ENCODE measurements at regions not wholly inside any gene's neighbourhood (a gene's known extent, or its start where the extent isn't known, plus 50 kb on each side); places are given as distances from the start of the nearest gene placed in this dataset.

DNA sequence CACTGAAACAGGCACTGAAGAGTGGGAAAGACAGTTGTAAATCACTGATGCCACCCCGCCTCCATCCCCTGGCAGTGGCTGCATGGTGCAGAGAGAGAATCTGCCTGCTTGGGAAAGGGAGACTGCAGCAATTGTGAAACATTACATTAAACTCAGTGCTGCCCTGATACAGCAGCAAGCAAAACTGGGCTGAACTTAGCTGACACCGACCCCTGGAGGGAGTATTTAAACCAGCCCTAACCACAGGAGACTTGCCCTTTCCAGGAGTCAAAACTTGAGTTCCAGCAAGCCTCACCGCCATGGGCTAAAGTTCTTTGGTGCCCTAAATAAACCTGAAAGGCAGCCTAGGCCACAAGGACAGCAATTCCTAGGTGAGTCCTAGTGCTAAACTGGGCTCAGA is 109.4 kb upstream of the PLPP4 start:
- DNase-seq (ENCODE audit: low read depth), result no peak
- H3K4me3 ChIP-seq (ENCODE audit: low read length), result no peak overlapping the region
- TF ChIP-seq, protein P1, sequence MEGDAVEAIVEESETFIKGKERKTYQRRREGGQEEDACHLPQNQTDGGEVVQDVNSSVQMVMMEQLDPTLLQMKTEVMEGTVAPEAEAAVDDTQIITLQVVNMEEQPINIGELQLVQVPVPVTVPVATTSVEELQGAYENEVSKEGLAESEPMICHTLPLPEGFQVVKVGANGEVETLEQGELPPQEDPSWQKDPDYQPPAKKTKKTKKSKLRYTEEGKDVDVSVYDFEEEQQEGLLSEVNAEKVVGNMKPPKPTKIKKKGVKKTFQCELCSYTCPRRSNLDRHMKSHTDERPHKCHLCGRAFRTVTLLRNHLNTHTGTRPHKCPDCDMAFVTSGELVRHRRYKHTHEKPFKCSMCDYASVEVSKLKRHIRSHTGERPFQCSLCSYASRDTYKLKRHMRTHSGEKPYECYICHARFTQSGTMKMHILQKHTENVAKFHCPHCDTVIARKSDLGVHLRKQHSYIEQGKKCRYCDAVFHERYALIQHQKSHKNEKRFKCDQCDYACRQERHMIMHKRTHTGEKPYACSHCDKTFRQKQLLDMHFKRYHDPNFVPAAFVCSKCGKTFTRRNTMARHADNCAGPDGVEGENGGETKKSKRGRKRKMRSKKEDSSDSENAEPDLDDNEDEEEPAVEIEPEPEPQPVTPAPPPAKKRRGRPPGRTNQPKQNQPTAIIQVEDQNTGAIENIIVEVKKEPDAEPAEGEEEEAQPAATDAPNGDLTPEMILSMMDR (IDR thresholded peaks at IDR 0.05; ENCODE audit: insufficient read depth, low read depth, low read length, missing control alignments), result no peak

GRCh38 chr10:120349069-120349468 is 108.0 kb upstream of the PLPP4 start:
- DNase-seq (ENCODE audit: low read depth), result no peak
- H3K4me3 ChIP-seq (ENCODE audit: low read length), result no peak overlapping the region
- TF ChIP-seq, protein P1 (IDR thresholded peaks at IDR 0.05; ENCODE audit: insufficient read depth, low read depth, low read length, missing control alignments), result no peak

DNA sequence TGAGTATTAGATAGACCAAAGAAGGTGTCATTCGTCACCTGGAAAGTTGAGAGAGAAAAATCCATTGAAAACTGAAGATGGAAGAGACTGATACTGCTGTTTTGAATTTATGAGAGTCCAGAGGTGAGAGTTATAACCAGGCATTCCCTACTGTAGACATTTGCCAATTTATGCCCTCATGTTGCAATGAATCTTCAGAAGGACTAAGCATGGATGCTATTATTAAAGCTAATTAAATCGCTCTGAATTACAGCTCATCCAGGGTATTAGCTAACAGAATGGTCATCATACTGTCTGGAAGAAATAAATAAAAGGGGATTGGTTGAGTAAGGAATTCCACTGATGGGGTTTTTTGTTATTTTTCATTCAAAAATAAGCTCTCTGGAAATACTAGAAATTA is 101.6 kb upstream of the PLPP4 start:
- no peak for DNase-seq (ENCODE audit: low read depth)
- TF ChIP-seq, protein P1 (IDR thresholded peaks at IDR 0.05; ENCODE audit: insufficient read depth, low read depth, low read length, missing control alignments), result no peak
- H3K4me3 ChIP-seq (ENCODE audit: low read length), result no peak overlapping the region

DNA sequence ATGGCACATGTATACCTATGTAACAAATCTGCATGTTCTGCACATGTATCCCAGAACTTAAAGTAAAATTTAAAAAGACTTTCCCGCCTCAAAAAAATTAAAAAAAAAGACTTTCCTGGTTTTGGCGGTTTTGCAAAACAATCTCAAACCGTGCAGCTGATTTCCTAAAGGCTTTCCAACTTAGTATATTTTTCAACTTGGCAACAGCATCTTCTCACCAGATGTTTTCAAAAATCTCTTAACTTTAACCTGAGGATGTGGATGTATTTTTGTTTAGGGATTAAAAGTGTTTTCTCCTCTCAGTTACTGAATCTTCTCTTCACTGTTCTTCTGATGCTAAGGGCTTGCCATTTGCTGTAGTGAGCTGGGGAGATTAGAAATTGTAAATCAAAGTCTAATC is 96.5 kb upstream of the PLPP4 start:
- TF ChIP-seq, protein P1 (IDR thresholded peaks at IDR 0.05; ENCODE audit: insufficient read depth, low read depth, low read length, missing control alignments), result no peak
- H3K4me3 ChIP-seq (ENCODE audit: low read length), result no peak overlapping the region
- DNase-seq (ENCODE audit: low read depth), result no peak

DNA sequence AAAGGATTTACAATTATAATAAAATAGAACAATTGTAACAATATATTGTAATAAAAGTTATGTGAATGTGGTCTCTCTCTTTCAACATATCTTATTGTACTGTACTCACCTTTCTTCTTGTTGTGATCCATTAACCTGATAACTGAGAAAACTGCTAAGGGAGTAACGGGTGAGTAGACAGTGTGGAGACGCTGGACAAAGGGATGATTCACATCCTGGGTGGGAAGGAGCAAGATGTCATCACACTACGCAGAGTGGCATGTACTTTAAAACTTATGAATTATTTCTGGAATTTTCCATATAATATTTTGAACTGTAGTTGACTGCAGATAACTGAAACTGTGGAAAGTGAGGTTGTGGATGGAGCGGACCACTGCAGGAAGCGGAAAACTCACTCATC is 91.2 kb upstream of the PLPP4 start:
- DNase-seq (ENCODE audit: low read depth), result peak; percentile 54

DNA sequence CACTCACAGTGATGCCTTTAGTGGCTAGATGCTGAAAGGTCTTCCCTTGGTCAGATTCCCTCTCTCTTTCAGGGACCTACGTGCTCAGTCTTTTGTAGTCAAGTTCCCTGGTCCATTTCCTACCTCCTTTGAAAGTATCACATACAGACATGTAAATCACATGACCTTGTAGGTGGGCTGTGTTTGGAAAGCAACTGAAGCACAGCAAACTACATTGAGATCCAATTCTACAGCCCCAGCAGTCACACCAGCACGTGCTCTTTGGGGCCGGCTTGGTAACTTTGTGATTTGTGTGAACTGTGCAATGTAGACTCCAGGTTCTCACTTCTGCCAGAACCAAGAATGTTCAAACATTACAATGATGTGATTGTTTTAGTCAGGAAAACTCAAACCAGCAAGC is 89.7 kb upstream of the PLPP4 start:
- TF ChIP-seq, protein P1 (IDR thresholded peaks at IDR 0.05; ENCODE audit: insufficient read depth, low read depth, low read length, missing control alignments), result no peak
- DNase-seq (ENCODE audit: low read depth), result no peak
- no peak overlapping the region for H3K4me3 ChIP-seq (ENCODE audit: low read length)

More for the DNA sequence above, 91.2 kb upstream of the PLPP4 start:
- TF ChIP-seq, protein P1 (IDR thresholded peaks at IDR 0.05; ENCODE audit: insufficient read depth, low read depth, low read length, missing control alignments), result no peak
- H3K4me3 ChIP-seq (ENCODE audit: low read length), result no peak overlapping the region

- DNase-seq (ENCODE audit: low read depth), result no peak
- H3K4me3 ChIP-seq (ENCODE audit: low read length), result no peak overlapping the region
- TF ChIP-seq, protein P1 (IDR thresholded peaks at IDR 0.05; ENCODE audit: insufficient read depth, low read depth, low read length, missing control alignments), result no peak
These were observed 88.7 kb upstream of the PLPP4 start for GRCh38 chr10:120368338-120368737.

All from epithelial cell of esophagus (primary cell).